ENCODE measurements at regions not wholly inside any gene's neighbourhood (a gene's known extent, or its start where the extent isn't known, plus 50 kb on each side); places are given as distances from the start of the nearest gene placed in this dataset.

- intact Hi-C loops (cut with DNase I) = no loop called here
- Histone ChIP-seq H3K9me3 (no peaks in the 10 kb centered on the region), H3K4me1 (no peaks in the 10 kb centered on the region), H3K36me3 (no peaks in the 10 kb centered on the region), H3K4me3 (no peak overlapping the region), H3K27me3 (no peaks in the 10 kb centered on the region), H3K27ac (replicated peaks in 1 of 4) (no peak overlapping the region)
- WGBS = 73% methylated on average over 1 of the region's 1 CpG
- TF ChIP-seq POLR2A (IDR thresholded peaks at IDR 0.05; ENCODE audit: low read depth) (no peak), CTCF (IDR thresholded peaks at IDR 0.05) (no peak)
- DNase-seq (ENCODE audit: extremely low spot score) = peak; percentile 45
Measured at GRCh38 chr2:107002735-107003134, 116.8 kb upstream of the ST6GAL2 start.

GRCh38 chr2:107005853-107006252 is 119.9 kb upstream of the ST6GAL2 start:
- 86% methylated on average over 6 of the region's 6 CpGs for WGBS
- no peaks in the 10 kb centered on the region for H3K9me3 ChIP-seq
- no peak overlapping the region for H3K27ac ChIP-seq (replicated peaks in 1 of 4)
- no peaks in the 10 kb centered on the region for H3K4me1 ChIP-seq
- intact Hi-C loops (cut with DNase I) = no loop called here
- DNase-seq (ENCODE audit: extremely low spot score) = no peak
- H3K36me3 ChIP-seq = no peaks in the 10 kb centered on the region
- no peak for TF ChIP-seq POLR2A (IDR thresholded peaks at IDR 0.05; ENCODE audit: low read depth)
- TF ChIP-seq CTCF (IDR thresholded peaks at IDR 0.05) = no peak
- TF ChIP-seq POLR2AphosphoS5 (IDR thresholded peaks at IDR 0.05) = no peak
- TF ChIP-seq EP300 (IDR thresholded peaks at IDR 0.05) = no peak
- no peaks in the 10 kb centered on the region for H3K27me3 ChIP-seq
- H3K4me3 ChIP-seq = no peak overlapping the region

GRCh38 chr2:107006836-107007235 is 120.9 kb upstream of the ST6GAL2 start:
- DNase-seq (ENCODE audit: extremely low spot score) = peak; percentile 29
- TF ChIP-seq CTCF (IDR thresholded peaks at IDR 0.05) (no peak), EP300 (IDR thresholded peaks at IDR 0.05) (no peak), POLR2AphosphoS5 (IDR thresholded peaks at IDR 0.05) (no peak), POLR2A (IDR thresholded peaks at IDR 0.05; ENCODE audit: low read depth) (no peak)
- Histone ChIP-seq H3K36me3 (no peaks in the 10 kb centered on the region), H3K9me3 (no peaks in the 10 kb centered on the region), H3K27me3 (no peaks in the 10 kb centered on the region), H3K4me1 (no peaks in the 10 kb centered on the region), H3K27ac (replicated peaks in 1 of 4) (no peak overlapping the region), H3K4me3 (no peak overlapping the region)
- 64% methylated on average over 2 of the region's 2 CpGs for WGBS
- intact Hi-C loops (cut with DNase I) = no loop called here

GRCh38 chr2:107007927-107008326 is 122.0 kb upstream of the ST6GAL2 start:
- intact Hi-C loops (cut with DNase I) = no loop called here
- WGBS = 80% methylated on average over 3 of the region's 3 CpGs
- H3K9me3 ChIP-seq = no peaks in the 10 kb centered on the region

More at GRCh38 chr2:107007927-107008326, 122.0 kb upstream of the ST6GAL2 start:
- no peaks in the 10 kb centered on the region for H3K36me3 ChIP-seq
- H3K4me1 ChIP-seq = no peaks in the 10 kb centered on the region
- H3K4me3 ChIP-seq = no peak overlapping the region
- no peaks in the 10 kb centered on the region for H3K27me3 ChIP-seq
- no peak for DNase-seq (ENCODE audit: extremely low spot score)
- TF ChIP-seq POLR2AphosphoS5 (IDR thresholded peaks at IDR 0.05) = no peak
- no peak for TF ChIP-seq CTCF (IDR thresholded peaks at IDR 0.05)
- TF ChIP-seq EP300 (IDR thresholded peaks at IDR 0.05) = no peak
- TF ChIP-seq POLR2A (IDR thresholded peaks at IDR 0.05; ENCODE audit: low read depth) = no peak
- no peak overlapping the region for H3K27ac ChIP-seq (replicated peaks in 1 of 4)

Data from esophagus muscularis mucosa (tissue), 4 donors.